ENCODE measurements at regions not wholly inside any gene's neighbourhood (a gene's known extent, or its start where the extent isn't known, plus 50 kb on each side); places are given as distances from the start of the nearest gene placed in this dataset.

- DNase-seq (ENCODE audit: low spot score) = no peak
These were observed 303.0 kb downstream of the PSAT1 start for GRCh38 chr9:78599926-78600325.

GRCh38 chr9:78601957-78602565, 305.1 kb downstream of the PSAT1 start:
- peak; percentile 59 for DNase-seq (ENCODE audit: low spot score)

GRCh38 chr9:78605041-78606000, 308.4 kb downstream of the PSAT1 start:
- DNase-seq (ENCODE audit: low spot score) = no peak

- no peak for DNase-seq (ENCODE audit: low spot score)
These were observed 309.1 kb downstream of the PSAT1 start for GRCh38 chr9:78606001-78606379.

GRCh38 chr9:78607853-78608252, 310.9 kb downstream of the PSAT1 start:
- DNase-seq (ENCODE audit: low spot score) = no peak

GRCh38 chr9:78609450-78609849, 312.5 kb downstream of the PSAT1 start:
- DNase-seq (ENCODE audit: low spot score) = no peak

GRCh38 chr9:78612091-78612490, 315.2 kb downstream of the PSAT1 start:
- DNase-seq (ENCODE audit: low spot score) = no peak

GRCh38 chr9:78613006-78613405, 316.1 kb downstream of the PSAT1 start:
- DNase-seq (ENCODE audit: low spot score) = no peak

GRCh38 chr9:78614892-78615291, 318.0 kb downstream of the PSAT1 start:
- DNase-seq (ENCODE audit: low spot score) = no peak

GRCh38 chr9:78615372-78615771, 318.4 kb downstream of the PSAT1 start:
- DNase-seq (ENCODE audit: low spot score) = no peak

- DNase-seq (ENCODE audit: low spot score) = no peak
These were observed 321.8 kb downstream of the PSAT1 start for GRCh38 chr9:78618735-78619134.

GRCh38 chr9:78620303-78620702, 323.4 kb downstream of the PSAT1 start:
- no peak for DNase-seq (ENCODE audit: low spot score)

- DNase-seq (ENCODE audit: low spot score) = no peak
These were observed 323.8 kb downstream of the PSAT1 start for GRCh38 chr9:78620764-78621163.

- no peak for DNase-seq (ENCODE audit: low spot score)
These were observed 325.2 kb downstream of the PSAT1 start for GRCh38 chr9:78622126-78622525.

GRCh38 chr9:78626971-78627370, 330.0 kb downstream of the PSAT1 start:
- DNase-seq (ENCODE audit: low spot score) = no peak

GRCh38 chr9:78630966-78631365, 334.0 kb downstream of the PSAT1 start:
- DNase-seq (ENCODE audit: low spot score) = no peak

- DNase-seq (ENCODE audit: low spot score) = no peak
These were observed 343.8 kb downstream of the PSAT1 start for GRCh38 chr9:78640728-78641127.

- DNase-seq (ENCODE audit: low spot score) = no peak
These were observed 347.4 kb downstream of the PSAT1 start for GRCh38 chr9:78644359-78644758.

GRCh38 chr9:78654324-78654723, 357.4 kb downstream of the PSAT1 start:
- DNase-seq (ENCODE audit: low spot score) = no peak

- DNase-seq (ENCODE audit: low spot score) = no peak
These were observed 366.4 kb downstream of the PSAT1 start for GRCh38 chr9:78663369-78663768.

- no peak for DNase-seq (ENCODE audit: low spot score)
These were observed 367.4 kb downstream of the PSAT1 start for GRCh38 chr9:78664370-78664769.

- DNase-seq (ENCODE audit: low spot score) = no peak
These were observed 370.0 kb downstream of the PSAT1 start for GRCh38 chr9:78666818-78667414.
